ENCODE measurements at regions not wholly inside any gene's neighbourhood (a gene's known extent, or its start where the extent isn't known, plus 50 kb on each side); places are given as distances from the start of the nearest gene placed in this dataset.
"Not testable (repeated sequence)": the region's sequence is repeated elsewhere in the genome, so short reads cannot be mapped to it uniquely, and the experiment has no call there.

DNA sequence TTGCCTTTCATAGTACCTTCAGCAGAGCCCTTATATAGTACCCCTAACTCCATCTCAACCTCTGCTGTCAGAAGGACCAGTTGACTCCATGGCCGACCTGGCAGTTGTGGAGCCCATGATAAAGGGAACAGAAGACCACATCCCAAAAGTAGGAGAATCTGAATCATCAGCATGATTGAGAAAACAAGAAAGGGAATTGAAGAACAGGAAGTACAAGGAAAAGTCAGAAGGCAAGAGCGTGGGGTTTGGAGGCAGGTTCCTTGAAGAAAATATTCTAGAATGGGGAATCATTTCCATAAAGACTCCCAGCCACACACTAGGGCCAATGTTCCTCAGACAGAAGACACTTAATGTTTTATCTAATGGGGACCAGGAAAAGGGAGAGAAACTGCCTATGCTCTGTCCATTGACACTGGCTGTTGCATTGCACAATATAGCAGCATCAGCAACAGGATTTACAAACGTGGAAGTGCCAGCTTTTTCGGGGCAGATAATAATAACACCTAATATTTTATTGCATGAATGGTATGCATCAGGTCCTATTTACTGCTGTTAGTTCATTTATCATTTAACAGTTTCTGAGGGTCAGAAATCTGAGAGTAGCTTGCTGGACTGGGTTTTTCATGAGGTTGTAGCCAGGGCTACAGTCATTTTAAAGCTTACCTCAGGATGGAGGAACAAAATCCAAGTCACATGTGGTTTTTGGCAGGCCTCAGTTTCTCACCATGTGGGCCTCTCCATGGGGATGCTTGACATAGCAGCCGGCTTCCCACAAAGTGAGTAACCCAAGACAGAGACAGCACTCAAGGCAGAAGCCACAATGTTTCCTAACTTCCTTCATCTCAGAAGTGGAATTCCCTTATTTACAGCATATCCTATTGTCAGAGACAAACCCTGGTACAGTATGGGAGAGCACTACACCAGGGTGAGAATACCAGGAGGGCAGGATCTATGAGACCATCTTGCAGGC is 483.4 kb downstream of the PLPP3 start:
- no peak for DNase-seq

DNA sequence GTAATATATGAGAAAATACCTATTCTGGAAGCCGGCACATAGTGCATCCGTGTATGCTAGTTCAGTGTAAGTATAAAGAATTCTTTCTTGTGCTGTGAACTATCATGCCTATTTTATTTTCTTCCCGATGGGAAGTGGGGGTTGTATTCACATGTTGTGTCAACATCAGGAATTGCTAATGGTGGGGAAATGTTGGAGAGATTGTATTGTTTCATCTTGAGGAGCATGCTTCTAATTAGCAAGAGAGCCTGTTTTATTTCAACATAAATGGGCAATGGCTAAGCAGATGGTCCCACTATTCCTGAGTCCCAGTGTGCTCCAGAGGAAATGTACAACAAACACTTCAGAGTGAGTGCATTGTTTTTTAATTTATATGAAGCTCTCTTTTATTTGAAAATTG is 485.2 kb downstream of the PLPP3 start:
- DNase-seq, result no peak

DNA sequence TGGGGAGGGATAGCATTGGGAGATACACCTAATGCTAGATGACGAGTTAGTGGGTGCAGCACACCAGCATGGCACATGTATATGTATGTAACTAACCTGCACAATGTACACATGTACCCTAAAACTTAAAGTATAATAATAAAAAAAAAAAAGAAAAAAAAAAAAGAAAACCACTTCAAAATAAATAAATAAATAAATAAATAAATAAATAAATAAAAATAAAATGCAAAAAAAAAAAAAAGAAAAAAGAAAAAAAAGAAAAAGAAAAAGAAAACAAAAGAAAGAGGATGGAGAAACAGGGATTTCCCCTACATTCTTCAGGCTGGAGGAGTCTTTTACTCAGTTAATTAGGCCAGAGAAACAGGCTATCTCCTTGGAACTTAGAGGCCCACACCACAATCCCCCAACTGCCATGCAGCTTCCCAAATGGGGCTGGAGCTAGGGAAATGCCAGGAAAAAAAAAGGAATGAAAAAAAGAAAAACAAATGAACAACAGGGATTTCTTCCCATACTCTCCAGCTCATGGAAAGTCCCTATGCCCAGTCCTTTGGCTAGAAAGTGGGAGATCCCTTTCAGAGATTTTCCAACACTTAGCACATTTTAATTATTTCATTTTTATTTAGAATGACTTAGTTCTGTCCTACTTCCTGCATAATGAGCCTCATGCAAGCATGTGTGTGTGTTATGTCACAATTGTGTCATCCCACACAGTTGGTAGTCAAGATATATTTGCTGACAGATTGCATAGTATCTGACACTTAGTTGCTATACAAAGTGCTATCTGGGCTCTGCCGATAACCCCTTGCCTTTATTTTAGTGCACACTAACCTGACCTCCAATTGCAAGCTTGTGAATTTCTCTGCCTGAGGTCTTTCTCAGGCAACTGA is 486.4 kb downstream of the PLPP3 start:
- DNase-seq, result no peak

DNA sequence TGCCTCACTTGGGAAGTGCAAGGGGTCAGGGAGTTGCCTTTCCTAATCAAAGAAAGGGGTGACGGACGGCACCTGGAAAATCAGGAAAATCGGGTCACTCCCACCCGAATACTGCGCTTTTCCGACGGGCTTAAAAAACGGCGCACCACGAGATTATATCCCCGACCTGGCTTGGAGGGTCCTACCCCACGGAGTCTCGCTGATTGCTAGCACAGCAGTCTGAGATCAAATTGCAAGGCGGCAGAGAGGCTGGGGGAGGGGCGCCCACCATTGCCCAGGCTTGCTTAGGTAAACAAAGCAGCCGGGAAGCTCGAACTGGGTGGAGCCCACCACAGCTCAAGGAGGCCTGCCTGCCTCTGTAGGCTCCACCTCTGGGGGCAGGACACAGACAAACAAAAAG is 489.5 kb downstream of the PLPP3 start:
- DNase-seq, result not testable (repeated sequence)

DNA sequence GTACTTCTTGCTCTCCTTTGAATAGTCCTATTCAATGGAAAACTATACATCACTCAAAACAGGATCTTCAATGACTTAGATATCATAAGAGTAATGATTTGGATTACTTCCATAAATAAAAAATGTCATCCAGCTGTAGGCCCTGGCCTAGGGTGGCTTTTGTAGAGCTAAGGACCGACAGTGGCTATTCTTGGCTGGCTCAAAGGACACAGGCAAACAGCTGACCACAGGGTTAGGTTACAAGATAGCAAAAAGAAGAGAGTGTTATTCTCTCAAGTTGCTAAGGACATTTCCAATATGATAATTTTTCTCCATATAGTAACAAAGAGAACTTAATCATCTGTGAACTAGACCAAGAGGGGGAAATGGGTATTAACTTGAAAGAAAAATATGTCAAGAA is 495.1 kb downstream of the PLPP3 start:
- no peak for DNase-seq

DNA sequence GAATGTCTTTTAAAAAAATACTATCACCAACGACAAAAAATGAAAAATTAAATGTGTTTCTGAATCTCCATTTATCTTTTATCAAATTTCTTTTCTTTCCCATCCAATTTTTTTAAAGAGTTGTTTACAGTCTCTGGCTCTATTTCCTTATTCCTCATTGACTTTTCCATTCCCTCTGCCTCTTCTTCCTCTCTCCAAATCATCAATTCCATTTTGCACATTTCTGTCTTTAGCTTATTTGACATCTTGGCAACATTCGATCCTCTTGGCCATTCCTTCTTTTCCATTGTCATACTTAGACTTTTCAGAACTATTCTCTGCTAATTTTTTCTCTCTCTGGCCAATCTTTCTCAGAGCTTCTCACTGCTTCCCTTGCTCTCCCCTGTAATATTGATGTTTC is 497.6 kb downstream of the PLPP3 start:
- DNase-seq, result no peak

DNA sequence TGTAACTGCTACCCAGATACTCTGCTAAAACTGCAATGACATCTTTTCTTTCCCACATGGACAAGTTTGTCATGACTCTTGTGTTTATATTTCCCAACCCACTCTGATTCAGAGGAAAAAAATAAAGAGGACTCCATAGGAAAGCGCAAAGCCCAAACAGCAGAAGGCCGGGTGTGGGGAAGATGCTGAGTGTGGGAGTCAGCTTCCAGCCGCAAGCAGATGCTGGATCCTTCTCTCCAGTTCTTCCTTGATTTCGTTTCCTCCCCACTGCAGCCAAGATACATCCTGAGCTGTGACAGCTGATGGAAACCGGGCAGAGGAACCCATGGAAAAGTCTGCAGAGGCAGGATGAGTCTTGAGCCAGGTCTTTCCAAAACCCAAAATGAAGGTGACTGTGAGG is 498.2 kb downstream of the PLPP3 start:
- no peak for DNase-seq

DNA sequence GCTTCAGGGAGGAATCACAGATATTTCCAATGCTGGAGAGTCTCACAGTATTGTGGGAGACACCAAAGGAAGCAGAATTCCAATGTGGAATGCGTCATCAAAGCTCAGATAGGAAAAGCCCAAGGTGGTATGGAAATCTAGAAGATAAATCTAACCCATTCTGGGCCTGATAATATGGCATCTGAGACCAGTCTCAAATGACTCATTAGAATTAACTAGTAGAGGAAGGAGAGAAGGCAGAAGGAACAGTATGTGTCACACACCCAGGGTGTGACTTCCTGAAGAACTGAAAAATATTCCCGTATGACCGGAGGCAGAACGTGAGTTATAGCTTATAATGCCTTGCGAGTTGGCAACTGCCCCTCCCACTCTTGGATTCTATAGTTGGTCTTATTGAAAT is 499.2 kb downstream of the PLPP3 start:
- DNase-seq, result no peak

DNA sequence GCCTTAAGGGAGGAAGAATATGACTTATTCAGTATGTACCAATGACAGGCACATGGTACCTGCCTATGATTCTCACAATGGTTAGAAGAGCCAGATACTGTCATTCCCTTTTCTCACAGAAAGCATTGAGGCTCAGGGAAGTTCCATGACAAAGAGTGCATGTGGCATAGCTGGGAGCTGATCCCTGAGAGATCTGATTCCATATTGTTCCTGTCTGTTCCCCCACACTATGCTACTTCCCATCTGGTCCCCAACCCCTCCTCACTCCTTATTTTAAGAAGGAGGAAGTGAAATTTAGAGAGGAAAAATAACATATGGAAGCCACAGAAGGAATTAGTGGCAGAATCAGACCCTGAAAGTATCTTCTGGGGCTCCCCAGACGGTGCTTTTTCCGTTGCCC is 500.0 kb downstream of the PLPP3 start:
- no peak for DNase-seq

DNA sequence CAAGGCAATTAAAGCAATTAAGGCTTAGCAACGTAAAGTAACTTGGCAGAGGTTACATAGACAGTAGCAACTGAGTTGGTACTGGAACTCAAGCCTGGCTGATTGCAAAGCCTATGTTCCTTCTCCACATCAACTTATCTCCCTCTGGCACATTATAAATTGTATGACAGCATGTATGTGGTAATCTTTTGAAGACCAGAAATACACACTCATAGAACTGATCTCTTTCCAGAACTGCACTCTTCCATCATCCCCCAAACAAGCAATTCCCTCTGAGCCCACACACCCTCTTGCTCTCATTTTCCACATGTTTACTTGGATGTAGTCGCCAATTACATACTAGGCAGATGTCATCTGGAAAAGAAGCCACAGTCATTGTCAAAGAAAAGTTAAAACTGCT is 502.2 kb downstream of the PLPP3 start:
- no peak for DNase-seq

DNA sequence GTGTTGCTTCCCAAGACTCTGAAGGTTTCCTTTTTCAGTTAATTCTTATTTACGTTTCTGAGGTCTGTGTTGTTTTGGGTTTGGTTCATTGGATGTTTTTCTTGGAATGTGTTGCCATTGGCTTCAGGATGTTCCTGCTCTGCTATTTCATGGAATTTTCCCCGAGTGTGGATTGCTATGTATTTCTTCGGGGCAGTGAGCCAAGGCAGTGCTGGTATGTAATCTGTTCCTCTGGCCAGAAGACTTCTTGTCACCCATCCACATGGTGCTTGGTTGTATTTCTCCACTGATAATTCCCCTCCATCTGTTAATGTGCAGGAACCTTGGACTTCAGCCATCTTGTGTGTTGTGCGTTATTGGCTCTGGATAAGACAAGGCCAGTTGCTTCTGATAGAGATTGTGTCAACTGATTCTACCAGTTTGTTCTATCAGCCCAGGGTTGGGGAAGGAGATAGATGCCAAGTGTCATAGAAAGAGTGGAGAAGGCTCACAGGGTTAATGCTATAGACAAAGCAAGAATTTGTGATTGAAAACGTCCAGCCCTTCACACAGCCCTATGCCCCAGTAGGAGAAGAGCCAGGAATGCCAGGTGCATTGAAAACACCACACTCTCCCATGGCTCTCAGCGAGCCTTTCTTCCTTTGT is 505.2 kb downstream of the PLPP3 start:
- no peak for DNase-seq

DNA sequence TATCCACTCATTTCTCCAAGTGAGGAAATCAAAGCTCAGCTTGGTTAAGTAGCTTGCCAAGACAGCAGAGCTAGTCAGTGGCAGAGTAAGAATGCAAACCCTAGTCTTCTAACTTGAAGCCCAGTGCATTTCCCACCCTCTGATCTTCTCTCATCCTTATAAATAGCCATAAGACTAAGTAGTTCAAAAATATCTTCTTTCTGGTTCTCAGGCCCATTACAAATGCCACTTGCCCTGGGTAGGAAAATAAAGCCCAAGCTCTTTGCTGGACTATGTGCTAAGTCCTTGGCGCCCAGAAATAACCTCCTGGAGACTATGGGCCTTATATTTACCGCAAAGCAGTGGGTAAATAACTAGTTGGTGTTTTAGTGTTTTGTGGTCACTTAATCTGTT is 505.8 kb downstream of the PLPP3 start:
- DNase-seq, result no peak

DNA sequence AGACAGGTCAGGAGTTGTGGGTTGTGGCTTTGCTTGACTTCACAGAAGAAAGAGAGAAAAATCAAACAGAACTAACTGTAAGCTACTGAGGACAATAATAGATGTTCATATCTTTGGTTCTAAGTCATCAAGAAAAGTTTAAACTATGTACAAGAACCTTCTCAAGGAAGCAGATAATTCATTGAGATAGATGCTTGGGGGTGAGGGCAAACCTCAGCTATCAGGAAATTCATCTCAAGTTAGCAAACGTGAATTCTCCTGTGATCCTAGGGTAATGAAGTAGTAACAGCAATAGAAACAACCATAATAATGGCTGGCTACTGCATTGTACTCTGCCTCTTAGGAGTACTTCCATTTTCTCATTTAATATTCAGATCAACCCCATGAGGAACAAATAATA is 506.2 kb downstream of the PLPP3 start:
- no peak for DNase-seq

DNA sequence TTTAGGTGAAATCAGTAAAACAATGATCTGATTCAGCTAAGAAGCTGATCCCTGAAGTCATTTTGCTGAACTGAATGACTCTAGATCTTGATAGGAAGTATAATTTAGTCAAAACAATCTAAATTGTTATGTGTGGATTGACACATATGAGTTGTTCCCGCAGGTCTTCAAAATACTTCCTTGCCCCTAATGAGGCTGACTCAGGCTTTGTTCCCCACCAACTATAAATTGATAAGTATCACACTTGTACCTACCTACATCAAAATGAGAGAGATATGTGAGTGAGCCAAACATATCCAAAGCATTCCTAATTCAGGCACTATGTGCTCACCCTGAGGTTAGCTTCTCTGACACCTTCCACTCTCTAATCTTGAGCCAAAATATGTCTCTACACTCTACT is 507.1 kb downstream of the PLPP3 start:
- no peak for DNase-seq

DNA sequence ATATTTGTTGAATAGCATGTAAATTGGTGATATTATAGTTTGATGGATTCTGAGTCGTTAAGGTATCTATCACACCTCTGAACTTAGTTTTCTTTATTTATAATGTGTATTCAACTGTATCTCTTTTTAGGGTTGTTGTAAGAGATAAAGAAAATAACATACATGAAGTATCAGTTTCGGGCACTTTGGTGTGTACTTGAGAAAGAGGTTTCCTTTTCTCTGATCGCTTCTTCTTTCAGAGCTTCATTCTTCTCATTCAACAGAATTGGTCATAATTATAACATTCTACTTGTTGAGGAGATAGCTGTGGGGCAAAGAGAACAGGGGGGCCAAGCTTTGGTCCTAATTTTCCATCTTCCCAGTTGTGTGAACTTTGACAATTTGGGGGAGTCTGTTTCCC is 508.0 kb downstream of the PLPP3 start:
- no peak for DNase-seq

DNA sequence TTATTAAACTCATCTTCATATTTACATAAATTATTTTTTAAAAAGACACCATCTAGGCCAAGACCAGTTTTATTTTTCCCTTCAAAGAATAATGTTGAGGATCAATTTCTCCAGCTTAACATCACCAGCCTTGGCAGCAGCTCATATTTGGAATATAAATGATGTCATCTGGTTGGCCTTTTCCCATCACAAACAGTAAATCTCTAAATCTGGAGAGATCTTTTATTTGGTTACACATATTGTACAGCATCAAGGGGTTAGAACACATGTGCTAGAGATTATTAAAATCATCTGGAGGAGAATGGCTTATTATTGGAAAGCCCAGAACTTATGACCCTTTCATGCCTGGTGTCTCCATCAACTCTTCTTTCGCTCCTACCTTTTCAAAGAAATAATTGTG is 508.8 kb downstream of the PLPP3 start:
- DNase-seq, result no peak

DNA sequence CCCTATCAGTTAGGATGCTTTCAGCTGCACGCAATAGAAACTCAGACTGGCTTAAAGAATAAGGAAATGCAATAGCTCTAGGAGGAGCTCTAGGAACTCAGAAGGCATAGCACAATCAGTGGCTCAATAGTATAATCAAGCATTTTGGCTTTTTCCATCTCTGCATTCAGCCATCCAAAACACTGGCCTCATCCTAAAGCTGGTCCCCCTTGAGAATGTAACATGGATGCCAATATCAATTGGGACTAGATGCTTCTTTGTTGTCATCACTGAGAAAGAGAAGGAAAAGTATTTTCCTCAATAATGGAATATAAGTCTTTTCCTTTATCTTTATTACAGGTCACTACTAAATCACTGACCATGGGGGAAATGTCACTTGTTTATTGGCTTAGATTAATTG is 509.5 kb downstream of the PLPP3 start:
- no peak for DNase-seq

DNA sequence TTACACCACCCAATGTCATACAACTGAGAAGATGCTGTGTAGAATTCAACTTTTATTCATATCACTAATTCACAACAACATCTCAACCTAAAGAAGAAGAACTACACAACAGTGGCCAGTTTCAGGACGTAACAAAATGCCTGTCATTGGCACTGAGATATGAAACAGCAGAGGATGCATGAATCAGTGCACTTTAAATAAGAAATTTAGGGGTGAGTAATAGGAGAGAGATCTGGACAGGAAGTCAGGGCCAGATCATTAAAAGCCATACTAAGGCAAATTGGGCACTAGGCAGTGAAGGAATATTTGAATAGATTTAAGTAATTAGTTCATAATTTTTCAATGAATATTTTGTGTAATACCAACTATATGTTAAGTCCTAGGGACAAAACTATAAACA is 510.5 kb downstream of the PLPP3 start:
- no peak for DNase-seq

DNA sequence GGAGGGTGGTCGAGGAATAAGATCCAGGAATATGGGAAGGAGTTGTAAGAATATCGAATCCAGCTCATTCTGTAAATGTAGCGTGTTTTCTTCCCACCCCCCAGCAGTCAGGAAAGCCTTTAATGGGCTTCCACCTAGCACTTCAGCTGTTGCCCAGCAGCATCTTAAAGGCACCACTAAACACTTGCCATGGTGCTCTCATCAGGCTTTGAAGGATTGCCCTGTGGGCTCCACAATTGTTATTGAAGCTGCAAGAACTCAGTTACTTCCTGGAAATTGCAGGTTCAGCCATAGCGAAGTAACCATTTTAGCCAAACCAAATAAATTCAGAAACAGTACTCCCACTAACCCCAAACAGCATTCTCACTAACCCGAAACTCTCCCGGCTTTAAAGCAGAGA is 511.2 kb downstream of the PLPP3 start:
- DNase-seq, result no peak

DNA sequence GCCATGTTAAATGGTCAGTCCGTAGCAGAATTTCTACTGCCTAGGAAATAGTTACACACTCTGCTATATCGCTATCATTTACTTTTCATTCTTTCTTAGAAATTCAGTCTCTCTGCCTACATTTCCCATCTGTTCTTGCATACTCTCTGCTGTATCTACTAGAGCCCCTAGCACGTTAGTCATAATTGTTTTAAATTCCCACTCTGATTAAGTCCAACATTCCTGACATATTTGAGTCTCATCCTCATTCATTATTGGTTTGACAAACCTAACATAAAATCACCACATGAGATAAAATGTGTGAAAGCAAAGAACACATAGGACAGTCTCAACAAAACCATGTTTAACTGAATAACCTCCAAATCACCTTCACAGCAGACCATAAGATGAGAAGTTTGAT is 513.6 kb downstream of the PLPP3 start:
- no peak for DNase-seq

DNA sequence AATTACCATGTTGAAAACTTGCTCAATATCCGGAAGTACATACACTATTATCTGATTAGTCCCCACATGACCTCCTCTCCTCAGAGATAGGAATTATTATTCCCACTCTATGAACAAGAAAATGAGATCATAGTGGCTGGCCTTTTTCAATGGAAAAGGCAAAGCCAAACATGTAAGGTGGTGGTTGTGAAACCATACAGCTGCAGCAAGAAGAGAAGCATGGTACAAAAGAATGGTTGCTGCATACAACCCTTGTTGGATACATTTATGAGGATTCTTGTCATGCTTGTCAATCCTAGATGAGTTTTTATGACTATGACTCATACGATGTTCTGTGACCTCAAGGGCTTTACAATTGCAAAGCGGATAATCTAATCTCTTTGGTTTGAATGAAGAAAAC is 514.7 kb downstream of the PLPP3 start:
- DNase-seq, result no peak

DNA sequence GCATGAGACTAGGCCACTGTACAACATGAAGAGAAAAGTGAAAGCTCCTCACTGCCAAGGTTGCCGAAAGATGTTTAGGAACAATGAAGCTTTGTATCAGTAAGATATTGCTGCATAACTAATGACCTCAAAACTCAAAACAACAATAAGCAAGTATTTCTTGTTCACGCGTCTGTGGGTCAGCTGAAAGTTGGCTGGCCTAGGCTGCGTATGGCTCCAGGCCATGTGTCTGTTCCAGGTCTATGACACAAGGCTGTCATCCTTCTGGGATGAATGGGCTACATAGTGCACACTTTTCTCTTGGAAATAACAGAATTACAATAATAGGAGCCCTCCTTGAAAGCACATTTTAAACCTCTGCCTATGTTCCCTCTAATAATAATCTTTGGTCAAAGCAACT is 515.9 kb downstream of the PLPP3 start:
- DNase-seq, result no peak

DNA sequence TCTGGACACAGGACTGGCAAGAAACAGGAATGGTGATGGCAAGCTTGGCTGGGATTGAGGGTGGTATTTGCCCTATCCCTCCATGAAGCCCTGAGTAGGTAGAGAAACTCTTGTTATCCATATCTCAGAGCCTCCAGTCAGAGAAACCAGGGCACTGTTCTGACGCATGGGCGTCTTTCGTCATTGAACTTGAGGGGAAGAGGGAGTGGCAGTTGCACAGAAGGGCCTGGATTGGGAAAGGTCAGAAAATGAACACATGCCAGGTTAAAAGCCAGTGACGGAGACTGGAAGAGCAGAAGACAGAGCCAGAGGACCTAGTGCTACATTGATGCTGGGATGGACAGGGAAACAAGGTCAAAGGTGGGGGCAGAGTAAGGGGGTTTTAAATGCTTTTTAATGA is 516.7 kb downstream of the PLPP3 start:
- DNase-seq, result no peak

DNA sequence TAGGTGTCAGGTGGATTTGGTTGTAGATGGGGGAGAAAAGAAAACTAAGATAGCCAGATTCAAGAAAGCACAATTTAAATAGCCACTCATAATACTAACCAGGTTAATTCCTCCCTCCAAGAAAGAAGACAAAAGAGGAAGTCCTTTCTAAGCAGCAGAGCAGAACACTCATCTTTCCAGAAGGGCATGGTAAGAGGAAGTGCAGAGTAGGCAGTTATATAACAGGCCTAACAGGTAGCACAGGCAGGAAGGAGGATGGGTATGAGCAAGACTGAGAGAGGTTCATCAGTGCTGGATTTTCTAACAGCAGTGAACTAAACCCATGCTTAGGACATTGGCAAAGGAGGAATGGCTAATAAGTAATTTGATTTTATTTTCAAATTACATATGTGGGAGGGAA is 517.5 kb downstream of the PLPP3 start:
- DNase-seq, result no peak
